Ramos (cell line): ENCODE measurements at regions not wholly inside any gene's neighbourhood (a gene's known extent, or its start where the extent isn't known, plus 50 kb on each side); places are given as distances from the start of the nearest gene placed in this dataset.

Experiments
- in situ Hi-C: fragments of 300-500 bp; cut with MboI; formaldehyde crosslinking; loops from one replicate; pipeline ENCODE4 v1.14.3; 2022; ENCODE audit warnings: low sequenced_read_pairs; ENCODE audit not compliant: unreplicated experiment

DNA sequence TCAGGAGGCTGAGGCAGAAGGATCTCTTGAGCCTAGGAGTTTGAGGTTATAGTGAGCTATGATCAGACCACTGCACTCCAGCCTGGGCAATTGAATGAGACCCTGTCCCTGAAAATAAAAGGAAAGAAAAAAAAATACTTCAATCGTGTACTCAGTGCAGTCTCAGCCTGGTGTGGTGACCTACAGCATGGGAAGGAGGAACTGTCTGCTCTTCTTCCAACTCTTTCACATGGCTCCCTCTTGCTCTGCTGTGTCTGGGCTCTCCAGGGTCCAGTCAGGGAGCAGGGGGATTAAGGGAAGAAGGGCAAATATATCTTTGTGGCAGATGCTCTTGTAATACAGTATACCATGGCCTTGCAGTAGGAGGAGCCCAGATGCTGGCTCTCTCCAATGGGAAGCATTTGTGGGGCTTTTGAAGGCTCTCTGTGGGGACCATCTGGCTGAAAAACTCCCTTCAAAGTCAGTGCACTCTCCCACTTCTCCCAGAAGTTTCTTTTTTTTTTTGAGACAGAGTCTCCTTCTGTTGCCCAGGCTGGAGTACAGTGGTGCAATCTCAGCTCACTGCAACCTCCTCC, 76.6 kb upstream of the TMPO start:
- in situ Hi-C loops = no loop called here

DNA sequence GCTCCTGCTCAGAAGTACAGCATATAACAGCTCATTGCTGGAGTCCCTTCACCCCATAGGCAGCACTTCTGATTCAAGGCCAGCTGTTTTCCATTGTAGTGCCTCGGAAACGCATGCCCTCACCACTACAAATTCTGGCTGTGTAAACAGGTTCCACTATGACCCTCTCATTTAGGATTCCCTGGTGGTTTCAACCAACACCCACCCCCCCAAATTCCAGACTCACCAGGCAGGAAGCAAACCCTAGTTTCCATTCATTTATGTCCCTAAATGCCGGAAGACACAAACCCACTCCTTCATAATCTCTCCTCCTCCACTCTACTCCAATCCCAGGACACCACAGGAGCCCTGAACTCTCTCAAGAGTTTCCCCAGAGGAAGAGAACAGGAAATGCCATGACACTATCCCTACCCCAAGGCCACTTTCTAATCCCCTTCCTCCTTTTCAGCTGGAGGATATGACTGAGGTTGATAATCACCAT, 75.9 kb upstream of the TMPO start:
- in situ Hi-C loops = no loop called here

DNA sequence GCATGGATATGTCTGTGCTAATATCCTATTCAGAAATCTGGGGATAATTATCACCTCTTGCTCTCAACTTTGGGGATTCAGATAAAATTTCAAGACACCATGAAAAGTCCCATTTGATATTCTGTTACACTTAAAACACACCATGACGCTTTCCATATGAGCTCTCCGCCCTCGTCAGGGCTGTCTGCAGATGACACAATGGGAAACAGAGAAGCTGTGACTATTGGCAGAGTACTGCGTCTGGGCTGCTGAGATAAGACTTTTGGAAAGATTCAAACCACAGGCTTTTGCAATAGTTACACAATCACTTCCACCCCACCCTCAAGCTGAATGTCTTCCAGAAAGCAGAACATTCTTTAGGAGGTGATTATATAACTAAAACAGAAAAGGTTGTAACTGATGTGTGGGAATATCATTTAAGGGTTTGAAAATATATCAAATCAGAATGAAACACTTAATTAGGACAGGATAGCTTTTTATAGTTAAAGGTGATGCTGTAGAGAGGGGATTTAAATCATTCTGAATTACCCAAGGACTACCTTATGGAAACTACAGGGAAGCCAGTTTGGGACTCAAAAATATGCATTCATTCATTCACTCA, 75.3 kb upstream of the TMPO start:
- in situ Hi-C loops = no loop called here

DNA sequence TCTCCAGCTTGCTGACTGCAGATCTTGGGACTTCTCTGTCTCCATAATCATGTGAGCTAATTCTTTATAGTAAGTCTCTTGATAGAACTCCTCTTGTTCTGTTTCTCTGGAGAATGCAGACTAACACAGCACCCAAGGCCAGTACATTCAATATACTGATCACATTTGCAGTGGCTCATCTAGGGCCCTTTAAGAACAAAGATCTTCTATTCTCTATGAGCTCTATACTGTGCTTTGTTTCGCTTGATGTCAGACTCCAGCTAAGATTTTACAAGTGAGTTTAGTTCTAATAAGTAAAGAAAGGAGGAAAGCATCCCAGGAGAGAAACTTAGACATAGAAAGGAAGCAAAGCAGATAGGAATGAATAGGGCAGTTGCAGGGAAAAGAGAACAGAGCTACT, 69.3 kb upstream of the TMPO start:
- in situ Hi-C loops = no loop called here

DNA sequence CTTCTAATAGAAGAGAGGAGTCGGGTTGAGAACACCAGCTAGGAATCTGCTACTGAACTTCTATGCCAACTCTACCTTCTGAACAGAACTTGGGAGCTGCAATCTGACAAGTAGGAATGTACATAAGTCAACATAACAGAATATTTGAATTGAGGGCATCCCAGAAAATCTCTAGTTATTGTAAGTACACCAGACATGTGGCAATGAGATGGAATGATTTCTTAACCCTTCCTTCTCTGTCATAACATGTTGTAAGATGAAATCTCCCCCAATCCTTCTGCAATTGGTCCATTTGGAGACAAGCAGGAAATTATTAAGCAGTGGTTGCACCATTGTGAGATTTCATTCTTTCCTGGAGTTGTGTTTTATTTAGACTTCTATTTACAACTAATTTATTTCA, 68.7 kb upstream of the TMPO start:
- in situ Hi-C loops = no loop called here

DNA sequence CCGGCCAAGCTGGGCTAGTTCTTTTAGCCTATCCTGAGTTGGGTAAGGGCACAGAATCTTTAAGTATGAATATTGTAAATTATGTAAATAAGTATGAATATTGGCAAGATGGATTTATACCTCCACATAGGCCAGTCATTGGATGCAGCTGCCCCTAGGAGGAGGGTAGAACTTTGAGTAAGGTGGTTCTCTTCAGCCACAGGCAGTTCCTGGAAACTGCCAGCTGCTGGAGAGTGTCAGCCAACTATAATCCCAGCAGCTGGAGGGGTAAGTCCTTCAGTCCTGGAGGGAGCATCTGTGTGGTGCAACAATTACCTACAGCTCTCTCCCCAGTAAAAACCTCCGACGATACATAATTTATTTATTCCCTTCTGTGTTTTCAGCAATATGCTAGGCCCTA, 65.8 kb upstream of the TMPO start:
- in situ Hi-C loops = no loop called here

DNA sequence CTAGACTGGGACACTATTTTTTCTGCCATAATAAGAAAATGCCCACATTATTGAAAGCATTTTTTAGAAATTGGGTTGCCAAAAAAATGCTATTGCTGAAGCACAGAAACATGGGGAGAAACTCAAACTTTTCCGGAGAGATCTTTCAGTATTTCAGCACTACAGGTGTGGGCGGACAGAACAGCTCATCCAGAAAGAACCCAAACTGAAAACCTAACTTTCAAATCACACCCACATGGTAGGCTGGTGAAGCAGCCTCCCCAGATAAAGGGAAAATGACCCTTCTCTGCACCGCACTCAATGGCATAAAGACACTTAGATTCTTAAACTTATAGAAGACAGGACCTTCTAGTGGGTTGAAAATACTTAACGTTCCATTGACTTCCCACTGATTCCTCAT, 62.3 kb upstream of the TMPO start:
- in situ Hi-C loops = no loop called here

DNA sequence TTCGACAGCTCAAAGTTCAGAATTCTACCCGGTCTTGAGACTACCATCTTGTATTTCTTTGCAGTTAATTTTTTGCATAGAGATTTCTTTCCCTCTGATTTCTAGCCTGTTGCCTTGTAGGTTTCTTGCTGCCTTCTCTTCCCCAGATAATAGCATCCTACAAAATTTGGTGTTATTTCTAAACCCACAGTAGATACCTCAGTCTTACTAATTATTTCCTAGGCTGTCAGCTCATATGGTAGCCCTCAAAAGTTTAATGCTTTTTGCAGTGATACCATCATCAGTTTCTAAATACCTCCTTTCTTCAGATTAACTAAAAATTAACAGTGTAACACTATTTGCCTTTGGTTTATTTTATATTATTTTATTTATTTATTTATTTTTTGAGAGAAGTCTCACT, 61.9 kb upstream of the TMPO start:
- in situ Hi-C loops = no loop called here

DNA sequence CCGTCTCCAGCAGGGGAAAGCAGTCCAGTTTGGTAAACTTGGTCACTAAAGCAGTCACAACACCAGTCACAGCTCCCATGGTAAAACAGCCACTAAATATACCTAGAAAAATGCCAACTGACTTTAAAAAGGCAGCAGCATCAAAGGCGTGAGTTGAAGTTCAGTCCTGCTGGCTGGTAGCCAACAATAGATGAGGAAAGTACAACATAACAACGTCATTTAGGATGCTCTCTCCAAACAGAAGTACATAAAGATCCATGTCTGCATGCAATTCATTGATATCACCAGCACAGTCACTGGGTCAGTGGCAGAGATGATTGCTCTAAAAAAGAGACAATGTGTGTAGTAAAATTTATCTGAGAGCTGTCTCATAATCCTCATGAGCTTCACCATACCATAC, 59.3 kb upstream of the TMPO start:
- in situ Hi-C loops = no loop called here

DNA sequence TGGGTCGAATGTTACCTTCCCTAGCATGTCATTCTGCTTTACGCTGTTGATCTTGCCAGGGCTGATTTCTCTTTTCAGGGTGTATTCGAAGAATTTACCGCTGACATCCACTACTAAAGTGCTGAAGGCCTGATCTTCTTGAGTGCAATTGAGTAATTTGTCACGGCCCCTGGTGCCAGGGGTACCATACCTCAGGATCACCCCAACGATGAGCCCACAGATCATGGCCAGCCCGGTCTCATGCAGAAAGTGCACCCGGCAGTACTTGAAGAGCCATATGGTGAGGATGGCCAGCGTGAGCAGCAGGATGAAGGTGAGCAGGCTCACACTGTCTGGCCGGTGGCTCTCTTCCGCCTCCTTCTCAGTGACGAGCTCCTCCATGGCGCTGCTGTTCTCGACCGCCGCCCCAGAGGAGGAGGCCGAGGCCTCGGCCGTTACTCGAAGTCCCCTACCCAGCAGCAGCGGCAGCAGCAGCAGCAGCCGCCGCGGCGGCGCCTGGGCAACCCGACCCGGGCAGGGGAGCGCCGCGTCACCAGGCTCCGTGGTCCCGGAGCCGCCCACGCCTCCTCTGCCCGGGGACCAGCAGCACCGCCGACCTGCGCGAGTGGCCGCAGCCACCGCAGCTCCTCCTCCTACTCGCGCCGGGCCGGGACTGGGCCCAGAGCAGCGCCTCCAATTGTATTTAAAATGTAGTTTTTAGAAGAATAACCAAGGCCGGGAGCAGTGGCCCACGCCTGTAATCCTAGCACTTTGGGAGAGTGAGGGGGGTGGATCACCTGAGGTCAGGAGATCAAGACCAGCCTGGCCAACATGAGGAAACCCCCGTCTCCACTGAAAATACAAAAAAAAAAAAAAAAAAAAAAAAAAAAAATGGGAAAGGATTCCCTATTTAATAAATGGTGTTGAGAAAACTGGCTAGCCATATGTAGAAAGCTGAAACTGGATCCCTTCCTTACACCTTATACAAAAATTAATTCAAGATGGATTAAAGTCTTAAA, 58.5 kb upstream of the TMPO start:
- in situ Hi-C loops = no loop called here

DNA sequence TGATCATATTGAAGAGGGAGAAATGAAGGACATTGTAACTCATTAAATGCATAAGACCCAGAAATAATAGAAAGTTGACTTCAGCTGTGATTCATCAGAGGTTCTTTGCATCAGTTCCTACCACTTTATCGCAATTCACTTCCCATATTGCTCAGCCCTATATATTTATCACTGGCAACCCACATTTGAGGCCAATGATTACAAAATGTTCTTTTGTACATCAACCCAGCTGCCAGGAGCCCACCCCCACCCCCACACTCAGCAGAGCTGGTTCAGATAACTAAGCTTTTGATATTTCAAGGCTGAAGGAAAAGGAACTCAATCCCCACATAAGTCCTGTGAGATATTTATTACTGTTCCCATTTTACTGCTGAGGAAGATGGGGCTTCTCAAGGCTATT, 51.2 kb upstream of the TMPO start:
- in situ Hi-C loops = no loop called here

DNA sequence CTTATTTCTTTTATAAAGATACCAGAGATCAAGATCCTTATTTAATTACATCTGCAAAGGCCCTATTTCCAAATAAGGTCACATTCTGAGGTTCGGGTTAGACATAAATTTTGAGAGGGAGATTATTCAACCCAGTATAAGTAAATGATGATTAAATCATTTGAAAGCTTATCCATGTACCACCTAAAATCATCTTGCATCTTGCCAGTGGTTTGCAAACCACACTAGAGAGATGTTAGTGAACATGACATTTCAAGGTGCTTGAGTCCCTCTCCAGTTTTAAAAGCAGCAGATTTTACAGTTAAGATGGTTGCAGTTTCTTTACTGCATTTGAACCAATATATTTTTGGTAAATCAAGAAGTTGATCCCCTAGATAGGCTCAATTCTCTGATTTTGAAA, 49.9 kb upstream of the TMPO start:
- in situ Hi-C loops = no loop called here
